ENCODE measurements at regions not wholly inside any gene's neighbourhood (a gene's known extent, or its start where the extent isn't known, plus 50 kb on each side); places are given as distances from the start of the nearest gene placed in this dataset.

GRCh38 chr20:12410783-12411182, 493.1 kb downstream of the BTBD3 start:
- Histone ChIP-seq H3K4me1 (ENCODE audit: control insufficient read depth in 2 of 2, insufficient read depth in 2 of 2, low read length in 2 of 2) (no peaks in the 10 kb centered on the region), H4K20me1 (ENCODE audit: control insufficient read depth, insufficient read depth, low read length, poor library complexity, severe bottlenecking) (no peaks in the 10 kb centered on the region), H3K36me3 (replicated peaks in 1 of 2; ENCODE audit: control extremely low read depth in 1 of 2, control insufficient read depth in 1 of 2, extremely low read depth in 1 of 2, insufficient read depth in 2 of 2, low read length in 1 of 2) (no peaks in the 10 kb centered on the region), H3K27ac (ENCODE audit: low read length in 2 of 2) (no peak overlapping the region), H2AFZ (ENCODE audit: insufficient read depth, low read depth, low read length, poor library complexity, severe bottlenecking) (no peak overlapping the region), H3K79me2 (ENCODE audit: control insufficient read depth, insufficient read depth, low read length) (no peaks in the 10 kb centered on the region), H3K4me3 (ENCODE audit: control extremely low read depth in 1 of 5, extremely low read depth in 1 of 5, insufficient read depth in 1 of 5, low read depth in 2 of 5, low read length in 4 of 5) (no peak overlapping the region), H3K9me3 (ENCODE audit: control extremely low read depth in 1 of 3, control insufficient read depth in 2 of 3, insufficient read depth in 1 of 3, low read length in 2 of 3) (peaks cover 0 to 8% (median 0%) of the 10 kb centered on the region in 3 donors), H3K4me2 (replicated peaks; ENCODE audit: low read depth, low read length, poor library complexity, severe bottlenecking) (no peak overlapping the region), H3K27me3 (replicated peaks in 1 of 4; ENCODE audit: control extremely low read depth in 1 of 4, control insufficient read depth in 3 of 4, insufficient read depth in 4 of 4, low read length in 3 of 4) (no peaks in the 10 kb centered on the region), H3K9ac (ENCODE audit: low read length) (no peak overlapping the region)
- TF ChIP-seq, protein P1, sequence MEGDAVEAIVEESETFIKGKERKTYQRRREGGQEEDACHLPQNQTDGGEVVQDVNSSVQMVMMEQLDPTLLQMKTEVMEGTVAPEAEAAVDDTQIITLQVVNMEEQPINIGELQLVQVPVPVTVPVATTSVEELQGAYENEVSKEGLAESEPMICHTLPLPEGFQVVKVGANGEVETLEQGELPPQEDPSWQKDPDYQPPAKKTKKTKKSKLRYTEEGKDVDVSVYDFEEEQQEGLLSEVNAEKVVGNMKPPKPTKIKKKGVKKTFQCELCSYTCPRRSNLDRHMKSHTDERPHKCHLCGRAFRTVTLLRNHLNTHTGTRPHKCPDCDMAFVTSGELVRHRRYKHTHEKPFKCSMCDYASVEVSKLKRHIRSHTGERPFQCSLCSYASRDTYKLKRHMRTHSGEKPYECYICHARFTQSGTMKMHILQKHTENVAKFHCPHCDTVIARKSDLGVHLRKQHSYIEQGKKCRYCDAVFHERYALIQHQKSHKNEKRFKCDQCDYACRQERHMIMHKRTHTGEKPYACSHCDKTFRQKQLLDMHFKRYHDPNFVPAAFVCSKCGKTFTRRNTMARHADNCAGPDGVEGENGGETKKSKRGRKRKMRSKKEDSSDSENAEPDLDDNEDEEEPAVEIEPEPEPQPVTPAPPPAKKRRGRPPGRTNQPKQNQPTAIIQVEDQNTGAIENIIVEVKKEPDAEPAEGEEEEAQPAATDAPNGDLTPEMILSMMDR (IDR thresholded peaks at IDR 0.05) = no peak
- no peak for TF ChIP-seq EZH2 (IDR thresholded peaks at IDR 0.05; ENCODE audit: borderline replicate concordance, insufficient read depth, low read depth, low read length, poor library complexity, severe bottlenecking)
- Mint-ChIP-seq H3K27ac (no peak overlapping the region), H3K4me1 (no peaks in the 10 kb centered on the region), H3K9me3 (ENCODE audit: insufficient read depth) (peaks cover 6% of the 10 kb centered on the region), H3K4me3 (no peak overlapping the region), H3K27me3 (no peaks in the 10 kb centered on the region)
- ChIA-PET POLR2A (no interaction called here), CTCF (no interaction called here)
- ATAC-seq (ENCODE audit: low read depth) (no peak), DNase-seq (no peak)
- intact Hi-C loops (cut with micrococcal nuclease) = no loop called here

DNA sequence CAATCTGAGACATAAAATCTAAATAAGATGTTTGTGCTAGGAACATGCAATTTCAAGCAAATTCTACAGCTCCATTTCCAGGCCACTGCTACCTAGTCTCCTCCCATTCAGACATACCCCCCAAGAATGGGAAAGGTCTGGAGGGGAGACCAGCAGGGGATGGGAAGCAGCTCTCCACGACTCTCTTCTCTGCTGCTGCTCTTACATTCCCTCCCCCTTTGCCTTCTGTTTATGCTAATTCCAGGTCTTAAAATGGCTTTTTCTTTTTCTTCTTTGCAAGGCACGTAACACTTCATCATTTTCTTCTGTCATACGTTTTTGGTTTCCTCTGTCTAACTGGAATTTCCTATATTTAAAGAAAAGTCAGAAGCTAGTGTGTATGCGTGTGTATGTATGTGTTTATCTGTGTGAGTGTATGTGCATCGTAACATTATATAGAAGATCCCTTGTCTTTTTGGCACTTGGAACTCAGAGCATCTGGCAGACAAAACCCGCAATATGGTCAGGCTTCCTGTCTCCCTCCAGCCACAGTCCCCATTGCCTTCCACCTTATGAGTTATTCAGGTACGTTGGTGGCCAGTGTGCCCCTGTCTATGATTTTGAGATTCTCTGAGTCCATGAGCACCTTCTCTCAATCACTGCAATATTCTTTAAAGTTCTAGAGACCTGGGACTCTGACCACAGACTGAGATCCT, 493.7 kb downstream of the BTBD3 start:
- Mint-ChIP-seq H3K27ac (no peak overlapping the region), H3K4me3 (no peak overlapping the region), H3K4me1 (no peaks in the 10 kb centered on the region), H3K9me3 (ENCODE audit: insufficient read depth) (peaks cover 6% of the 10 kb centered on the region), H3K27me3 (no peaks in the 10 kb centered on the region)
- ChIA-PET CTCF (no interaction called here), POLR2A (no interaction called here)
- Histone ChIP-seq H3K9me3 (ENCODE audit: control extremely low read depth in 1 of 3, control insufficient read depth in 2 of 3, insufficient read depth in 1 of 3, low read length in 2 of 3) (peaks cover 0 to 8% (median 0%) of the 10 kb centered on the region in 3 donors), H3K79me2 (ENCODE audit: control insufficient read depth, insufficient read depth, low read length) (no peaks in the 10 kb centered on the region), H3K27ac (ENCODE audit: low read length in 2 of 2) (no peak overlapping the region), H2AFZ (ENCODE audit: insufficient read depth, low read depth, low read length, poor library complexity, severe bottlenecking) (no peak overlapping the region), H3K4me3 (ENCODE audit: control extremely low read depth in 1 of 5, extremely low read depth in 1 of 5, insufficient read depth in 1 of 5, low read depth in 2 of 5, low read length in 4 of 5) (no peak overlapping the region), H3K36me3 (replicated peaks in 1 of 2; ENCODE audit: control extremely low read depth in 1 of 2, control insufficient read depth in 1 of 2, extremely low read depth in 1 of 2, insufficient read depth in 2 of 2, low read length in 1 of 2) (no peaks in the 10 kb centered on the region), H3K27me3 (replicated peaks in 1 of 4; ENCODE audit: control extremely low read depth in 1 of 4, control insufficient read depth in 3 of 4, insufficient read depth in 4 of 4, low read length in 3 of 4) (no peaks in the 10 kb centered on the region), H4K20me1 (ENCODE audit: control insufficient read depth, insufficient read depth, low read length, poor library complexity, severe bottlenecking) (no peaks in the 10 kb centered on the region), H3K4me1 (ENCODE audit: control insufficient read depth in 2 of 2, insufficient read depth in 2 of 2, low read length in 2 of 2) (no peaks in the 10 kb centered on the region), H3K9ac (ENCODE audit: low read length) (no peak overlapping the region), H3K4me2 (replicated peaks; ENCODE audit: low read depth, low read length, poor library complexity, severe bottlenecking) (no peak overlapping the region)
- TF ChIP-seq EZH2 (IDR thresholded peaks at IDR 0.05; ENCODE audit: borderline replicate concordance, insufficient read depth, low read depth, low read length, poor library complexity, severe bottlenecking) = no peak
- TF ChIP-seq, protein P1 (IDR thresholded peaks at IDR 0.05) = no peak
- intact Hi-C loops (cut with micrococcal nuclease) = no loop called here
- no peak for DNase-seq
- WGBS (ENCODE audit: insufficient coverage) = 94% methylated on average over 3 of the region's 7 CpGs
- no peak for ATAC-seq (ENCODE audit: low read depth)

All from B cell (primary cell).